IMR-90 (cell line): ENCODE measurements at regions not wholly inside any gene's neighbourhood (a gene's known extent, or its start where the extent isn't known, plus 50 kb on each side); places are given as distances from the start of the nearest gene placed in this dataset.

Experiments
- ATAC-seq: fragments of 200-7000 bp; cut with Tn5 transposase; 2 replicates; pipeline ENCODE4 v1.9.1; 2020; ENCODE audit warnings: low read depth, mild to moderate bottlenecking, moderate library complexity
- BruUV-seq: library from RNA; stranded (reverse); fragments of 400-500 nt; replicated peaks from 2 replicates; lab custom pipeline; 2021; lab: Mats Ljungman, UMichigan
- CTCF ChIA-PET: fragments of 300-600 bp; formaldehyde crosslinking; extraction: SDS; loops from one replicate; lab custom pipeline; 2021; ENCODE audit warnings: antibody characterized with exemption; lab: Yijun Ruan, JAX
- POLR2A ChIA-PET: fragments of 300-600 bp; sonication (Branson Sonifier 250); formaldehyde crosslinking; loops from one replicate; lab custom pipeline; 2022; ENCODE audit warnings: antibody characterized with exemption; ENCODE audit not compliant: unreplicated experiment; lab: Charles Lee
- DNase-seq: peaks from one replicate; pipeline ENCODE4 v3.0.0; 2013
- H2AFZ ChIP-seq: replicated peaks from 2 replicates; pipeline ENCODE3; 2013; ENCODE audit warnings: low read length, mild to moderate bottlenecking; ENCODE audit not compliant: poor library complexity
- H2AK5ac ChIP-seq: 2 replicates; pipeline ENCODE4 v1.6.1; 2013; ENCODE audit warnings: low read depth, low read length, inconsistent platforms
- H2AK9ac ChIP-seq: replicated peaks from 2 replicates; pipeline ENCODE3; 2013; ENCODE audit warnings: mild to moderate bottlenecking, low read depth, low read length, moderate library complexity; ENCODE audit not compliant: poor library complexity
- H2BK120ac ChIP-seq: 2 replicates; pipeline ENCODE4 v1.6.1; 2013; ENCODE audit warnings: low read depth, low read length, inconsistent platforms
- H2BK15ac ChIP-seq: 3 replicates; pipeline ENCODE4 v1.6.1; 2013; ENCODE audit warnings: low read depth, low read length, inconsistent platforms
- H2BK20ac ChIP-seq: 2 replicates; pipeline ENCODE4 v1.6.1; 2013; ENCODE audit warnings: low read depth, mild to moderate bottlenecking, inconsistent platforms, low read length, moderate library complexity
- H2BK5ac ChIP-seq: 2 replicates; pipeline ENCODE4 v1.6.1; 2013; ENCODE audit warnings: mild to moderate bottlenecking, low read depth, low read length, inconsistent platforms; ENCODE audit not compliant: poor library complexity, severe bottlenecking
- H3K14ac ChIP-seq: replicated peaks from 2 replicates; pipeline ENCODE4 v1.6.1; 2013; ENCODE audit warnings: low read depth, low read length, inconsistent platforms
- H3K18ac ChIP-seq: 2 replicates; pipeline ENCODE4 v1.6.1; 2013; ENCODE audit warnings: low read depth, low read length, control low read depth
- H3K23ac ChIP-seq: 2 replicates; pipeline ENCODE4 v1.6.1; 2013; ENCODE audit warnings: low read depth, low read length, inconsistent platforms
- H3K27ac ChIP-seq: 2 replicates; pipeline ENCODE4 v1.5.1; 2013; ENCODE audit warnings: mild to moderate bottlenecking, control low read depth, low read length; ENCODE audit not compliant: insufficient read depth
- H3K27me3 ChIP-seq: 2 replicates; pipeline ENCODE4 v1.6.1; 2013; ENCODE audit warnings: low read length; ENCODE audit not compliant: control insufficient read depth, insufficient read depth
- H3K36me3 ChIP-seq: 2 replicates; pipeline ENCODE4 v1.6.1; 2013; ENCODE audit warnings: low read length, mixed read lengths; ENCODE audit not compliant: control insufficient read depth, insufficient read depth
- H3K4ac ChIP-seq: 2 replicates; pipeline ENCODE4 v1.6.1; 2013; ENCODE audit warnings: low read depth, low read length, inconsistent platforms
- H3K4me1 ChIP-seq: 2 replicates; pipeline ENCODE4 v1.6.1; 2013; ENCODE audit warnings: low read length, mixed read lengths; ENCODE audit not compliant: control insufficient read depth, insufficient read depth
- H3K4me2 ChIP-seq: 2 replicates; pipeline ENCODE4 v1.6.1; 2013; ENCODE audit warnings: low read depth, mild to moderate bottlenecking, control low read depth, low read length, moderate library complexity
- H3K4me3 ChIP-seq: 2 replicates; pipeline ENCODE4 v1.5.1; 2013; ENCODE audit warnings: low read depth, mild to moderate bottlenecking, control low read depth, low read length, moderate library complexity; ENCODE audit not compliant: insufficient read depth
- H3K56ac ChIP-seq: 2 replicates; pipeline ENCODE4 v1.6.1; 2013; ENCODE audit warnings: low read length, inconsistent platforms; ENCODE audit not compliant: insufficient read depth; ENCODE audit errors: extremely low read depth
- H3K79me1 ChIP-seq, 2 experiments: 2 replicates each; pipeline ENCODE4 v1.6.1; 2013; ENCODE audit warnings: low read length in 2 of 2, inconsistent platforms in 1 of 2, low read depth in 1 of 2
- H3K9ac ChIP-seq: 2 replicates; pipeline ENCODE4 v1.6.1; 2013; ENCODE audit warnings: low read depth, low read length, control low read depth
- H3K9me1 ChIP-seq: 2 replicates; pipeline ENCODE4 v1.6.1; 2013; ENCODE audit warnings: low read length, inconsistent platforms; ENCODE audit not compliant: insufficient read depth
- H3K9me3 ChIP-seq: 2 replicates; pipeline ENCODE4 v1.6.1; 2013; ENCODE audit warnings: low read length; ENCODE audit not compliant: control insufficient read depth, insufficient read depth
- H4K20me1 ChIP-seq: 2 replicates; pipeline ENCODE4 v1.6.1; 2013; ENCODE audit warnings: low read length, inconsistent platforms; ENCODE audit not compliant: insufficient read depth
- H4K5ac ChIP-seq: 2 replicates; pipeline ENCODE4 v1.6.1; 2013; ENCODE audit warnings: mild to moderate bottlenecking, low read depth, low read length, control low read depth
- H4K8ac ChIP-seq, 2 experiments: 2 replicates each; pipeline ENCODE4 v1.6.1; 2013; ENCODE audit warnings: low read depth in 2 of 2, low read length in 2 of 2, control low read depth in 1 of 2, inconsistent platforms in 1 of 2
- H4K91ac ChIP-seq: 2 replicates; pipeline ENCODE4 v1.6.1; 2013; ENCODE audit warnings: low read depth, low read length, inconsistent platforms; ENCODE audit not compliant: insufficient read depth
- BHLHE40 ChIP-seq: fragments of 150-350 bp; IDR thresholded peaks from 2 replicates; pipeline ENCODE4 v1.6.1; 2016; ENCODE audit warnings: mild to moderate bottlenecking, low read depth, low read length
- MAZ ChIP-seq: IDR thresholded peaks from 2 replicates; pipeline ENCODE4 v1.6.1; 2012; ENCODE audit warnings: low read depth, mild to moderate bottlenecking, low read length, improper control_type of control experiment, moderate library complexity, borderline replicate concordance
- MXI1 ChIP-seq: IDR thresholded peaks from 2 replicates; pipeline ENCODE4 v1.6.1; 2012; ENCODE audit warnings: low read depth, mild to moderate bottlenecking, low read length, moderate library complexity, borderline replicate concordance
- NFE2L2 ChIP-seq: fragments of 150-350 bp; IDR thresholded peaks from 2 replicates; pipeline ENCODE4 v1.6.1; 2016; ENCODE audit warnings: low read depth, mild to moderate bottlenecking, low read length
- RAD21 ChIP-seq: IDR thresholded peaks from 2 replicates; pipeline ENCODE4 v1.6.1; 2012; ENCODE audit warnings: low read length, improper control_type of control experiment
- RCOR1 ChIP-seq: IDR thresholded peaks from 2 replicates; pipeline ENCODE4 v1.6.1; 2012; ENCODE audit warnings: mild to moderate bottlenecking, low read length, improper control_type of control experiment; ENCODE audit not compliant: insufficient replicate concordance
- SMC3 ChIP-seq: fragments of 150-350 bp; IDR thresholded peaks from 2 replicates; pipeline ENCODE4 v1.6.1; 2016; ENCODE audit warnings: low read depth, mild to moderate bottlenecking, antibody characterized with exemption, low read length, moderate library complexity
- WGBS, 2 experiments: methylation state at CpG; one replicate each; pipeline versions ENCODE4 v1.1.5 to v1.1.7; 2013; ENCODE audit warnings: missing lambda C conversion rate in 2 of 2; ENCODE audit not compliant: insufficient read length in 1 of 2; ENCODE audit errors: extremely low coverage in 2 of 2; 5-methylcytosine and 5-hydroxymethylcytosine counted together
- dilution Hi-C: fragments of 300-500 bp; cut with HindIII; formaldehyde crosslinking; loops from one replicate; pipeline ENCODE4 v1.14.3; 2018; ENCODE audit warnings: low sequenced_read_pairs; ENCODE audit not compliant: unreplicated experiment
- in situ Hi-C: fragments of 300-500 bp; cut with MboI; formaldehyde crosslinking; loops from 3 replicates; pipeline ENCODE4 v1.14.3; 2019; ENCODE audit warnings: low sequenced_read_pairs, inconsistent platforms, mixed read lengths
- intact Hi-C: fragments of 100-400 bp; cut with micrococcal nuclease; formaldehyde crosslinking; loops from 2 replicates; pipeline ENCODE4 v1.10.0; 2022
- TF ChIP-seq, protein P1 (sequence below): conservative IDR thresholded peaks from 2 replicates; pipeline ENCODE4 v1.5.1; 2012; ENCODE audit warnings: mild to moderate bottlenecking, low read depth, low read length, improper control_type of control experiment

- Histone ChIP-seq H3K9ac (no peak overlapping the region), H3K36me3 (no peaks in the 10 kb centered on the region), H3K79me1 (no peaks in the 10 kb centered on the region), H3K4me2 (no peak overlapping the region), H4K91ac (no peak overlapping the region), H3K27me3 (no peaks in the 10 kb centered on the region; the same call in 1 of the 2 replicates), H3K4ac (no peak overlapping the region), H2AK9ac (no peak overlapping the region), H3K4me3 (no peak overlapping the region), H2BK5ac (no peak overlapping the region), H3K4me1 (no peaks in the 10 kb centered on the region), H2BK120ac (no peak overlapping the region), H4K8ac (no peak overlapping the region), H3K9me1 (no peaks in the 10 kb centered on the region), H4K5ac (no peak overlapping the region), H3K56ac (no peak overlapping the region), H2AFZ (no peak overlapping the region), H2BK20ac (no peak overlapping the region), H3K18ac (no peak overlapping the region), H3K23ac (no peak overlapping the region), H4K20me1 (no peaks in the 10 kb centered on the region), H3K14ac (no peak overlapping the region), H3K9me3 (no peaks in the 10 kb centered on the region), H3K27ac (no peak overlapping the region), H2AK5ac (no peak overlapping the region), H2BK15ac (no peak overlapping the region)
- ChIA-PET POLR2A (no interaction called here), CTCF (no interaction called here)
- WGBS, 2 experiments, result no CpG with 5 or more reads among the region's 3 CpGs
- intact Hi-C loops (loop anchor here (10.0 kb wide), 1 partner anchor 1201 kb away; the partner anchor contains the start of gene MAN2A1), in situ Hi-C loops (no loop called here), dilution Hi-C loops (no loop called here)
- ATAC-seq, result no peak
- no TSS peak for BruUV-seq
- DNase-seq, result no peak
- TF ChIP-seq BHLHE40 (no peak), SMC3 (no peak), RCOR1 (no peak), NFE2L2 (no peak), MAZ (no peak), MXI1 (no peak), RAD21 (no peak)
- TF ChIP-seq, protein P1, sequence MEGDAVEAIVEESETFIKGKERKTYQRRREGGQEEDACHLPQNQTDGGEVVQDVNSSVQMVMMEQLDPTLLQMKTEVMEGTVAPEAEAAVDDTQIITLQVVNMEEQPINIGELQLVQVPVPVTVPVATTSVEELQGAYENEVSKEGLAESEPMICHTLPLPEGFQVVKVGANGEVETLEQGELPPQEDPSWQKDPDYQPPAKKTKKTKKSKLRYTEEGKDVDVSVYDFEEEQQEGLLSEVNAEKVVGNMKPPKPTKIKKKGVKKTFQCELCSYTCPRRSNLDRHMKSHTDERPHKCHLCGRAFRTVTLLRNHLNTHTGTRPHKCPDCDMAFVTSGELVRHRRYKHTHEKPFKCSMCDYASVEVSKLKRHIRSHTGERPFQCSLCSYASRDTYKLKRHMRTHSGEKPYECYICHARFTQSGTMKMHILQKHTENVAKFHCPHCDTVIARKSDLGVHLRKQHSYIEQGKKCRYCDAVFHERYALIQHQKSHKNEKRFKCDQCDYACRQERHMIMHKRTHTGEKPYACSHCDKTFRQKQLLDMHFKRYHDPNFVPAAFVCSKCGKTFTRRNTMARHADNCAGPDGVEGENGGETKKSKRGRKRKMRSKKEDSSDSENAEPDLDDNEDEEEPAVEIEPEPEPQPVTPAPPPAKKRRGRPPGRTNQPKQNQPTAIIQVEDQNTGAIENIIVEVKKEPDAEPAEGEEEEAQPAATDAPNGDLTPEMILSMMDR, result no peak
Measured at GRCh38 chr5:108484035-108484434, 102.1 kb upstream of the FBXL17 start.
